ENCODE measurements at regions not wholly inside any gene's neighbourhood (a gene's known extent, or its start where the extent isn't known, plus 50 kb on each side); places are given as distances from the start of the nearest gene placed in this dataset.

DNA sequence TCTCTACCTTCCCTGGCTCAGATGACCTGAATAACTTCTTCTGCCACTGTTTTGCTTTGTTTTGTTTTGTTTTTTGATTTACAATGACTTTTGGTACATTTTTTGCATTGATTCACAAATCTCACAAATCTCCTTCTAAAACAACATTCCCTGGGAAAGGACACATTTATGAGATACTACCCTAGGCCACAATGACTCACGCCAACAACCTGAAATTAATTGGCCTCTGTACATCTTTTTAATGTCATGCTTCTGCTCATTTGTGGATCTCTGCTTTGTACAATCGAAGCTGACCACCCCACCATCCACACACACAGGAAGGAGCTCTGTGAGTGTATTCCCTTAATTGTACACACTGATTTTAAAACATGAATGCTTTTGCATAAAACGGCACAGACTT, 156.7 kb upstream of the PFKP start:
- no peak overlapping the region for H3K56ac ChIP-seq (ENCODE audit: extremely low read depth, insufficient read depth, low read length)
- H3K9me1 ChIP-seq (ENCODE audit: insufficient read depth, low read length): no peaks in the 10 kb centered on the region
- no peak overlapping the region for H2BK20ac ChIP-seq (ENCODE audit: low read depth, low read length)
- no peak overlapping the region for H4K91ac ChIP-seq (ENCODE audit: insufficient read depth, low read depth, low read length)
- CTCF ChIA-PET: interaction anchor here (1.7 kb wide), 1 partner anchor 11 kb away, joined by 4 read pairs; no protein-coding TSS in a partner anchor
- H4K20me1 ChIP-seq (ENCODE audit: insufficient read depth, low read length): no peaks in the 10 kb centered on the region
- H4K8ac ChIP-seq (ENCODE audit: low read depth in 2 of 2, low read length in 2 of 2): no peak overlapping the region
- H3K4ac ChIP-seq (ENCODE audit: low read depth, low read length): no peak overlapping the region
- no peaks in the 10 kb centered on the region for H3K9me3 ChIP-seq (ENCODE audit: control insufficient read depth, insufficient read depth, low read length)
- DNase-seq: no peak
- no peak overlapping the region for H4K5ac ChIP-seq (ENCODE audit: low read depth, low read length)
- no peaks in the 10 kb centered on the region for H3K4me1 ChIP-seq (ENCODE audit: control insufficient read depth, insufficient read depth, low read length)
- in situ Hi-C loops (cut with MboI; ENCODE audit: low sequenced_read_pairs): no loop called here
- no peak overlapping the region for H3K23ac ChIP-seq (ENCODE audit: low read depth, low read length)
- H3K27ac ChIP-seq (ENCODE audit: insufficient read depth, low read length): no peak overlapping the region
- intact Hi-C loops (cut with micrococcal nuclease): no loop called here
- no TSS peak for BruUV-seq (replicated peaks)
- H3K9ac ChIP-seq (ENCODE audit: low read depth, low read length): no peak overlapping the region
- H3K4me3 ChIP-seq (ENCODE audit: insufficient read depth, low read depth, low read length): no peak overlapping the region
- no peak overlapping the region for H2AFZ ChIP-seq (replicated peaks; ENCODE audit: low read length, poor library complexity)
- no peak overlapping the region for H2AK9ac ChIP-seq (replicated peaks; ENCODE audit: low read depth, low read length, poor library complexity)
- ATAC-seq (ENCODE audit: low read depth): no peak
- H3K79me1 ChIP-seq (ENCODE audit: low read depth in 1 of 2, low read length in 2 of 2): no peaks in the 10 kb centered on the region
- POLR2A ChIA-PET (ENCODE audit: unreplicated experiment): no interaction called here
- H3K18ac ChIP-seq (ENCODE audit: low read depth, low read length): no peak overlapping the region
- no peaks in the 10 kb centered on the region for H3K36me3 ChIP-seq (ENCODE audit: control insufficient read depth, insufficient read depth, low read length)
- no peak overlapping the region for H3K14ac ChIP-seq (replicated peaks; ENCODE audit: low read depth, low read length)
- H2BK15ac ChIP-seq (ENCODE audit: low read depth, low read length): no peak overlapping the region
- H2AK5ac ChIP-seq (ENCODE audit: low read depth, low read length): no peak overlapping the region
- TF ChIP-seq, protein P1, sequence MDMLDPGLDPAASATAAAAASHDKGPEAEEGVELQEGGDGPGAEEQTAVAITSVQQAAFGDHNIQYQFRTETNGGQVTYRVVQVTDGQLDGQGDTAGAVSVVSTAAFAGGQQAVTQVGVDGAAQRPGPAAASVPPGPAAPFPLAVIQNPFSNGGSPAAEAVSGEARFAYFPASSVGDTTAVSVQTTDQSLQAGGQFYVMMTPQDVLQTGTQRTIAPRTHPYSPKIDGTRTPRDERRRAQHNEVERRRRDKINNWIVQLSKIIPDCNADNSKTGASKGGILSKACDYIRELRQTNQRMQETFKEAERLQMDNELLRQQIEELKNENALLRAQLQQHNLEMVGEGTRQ (IDR thresholded peaks at IDR 0.05; ENCODE audit: low read depth, low read length): no peak
- no peak for TF ChIP-seq RCOR1 (IDR thresholded peaks at IDR 0.05; ENCODE audit: insufficient replicate concordance, low read length)
- no peak for TF ChIP-seq MXI1 (IDR thresholded peaks at IDR 0.05; ENCODE audit: borderline replicate concordance, low read depth, low read length)
- no peak for TF ChIP-seq RFX5 (IDR thresholded peaks at IDR 0.05; ENCODE audit: low read depth, low read length)
- TF ChIP-seq, protein P2, sequence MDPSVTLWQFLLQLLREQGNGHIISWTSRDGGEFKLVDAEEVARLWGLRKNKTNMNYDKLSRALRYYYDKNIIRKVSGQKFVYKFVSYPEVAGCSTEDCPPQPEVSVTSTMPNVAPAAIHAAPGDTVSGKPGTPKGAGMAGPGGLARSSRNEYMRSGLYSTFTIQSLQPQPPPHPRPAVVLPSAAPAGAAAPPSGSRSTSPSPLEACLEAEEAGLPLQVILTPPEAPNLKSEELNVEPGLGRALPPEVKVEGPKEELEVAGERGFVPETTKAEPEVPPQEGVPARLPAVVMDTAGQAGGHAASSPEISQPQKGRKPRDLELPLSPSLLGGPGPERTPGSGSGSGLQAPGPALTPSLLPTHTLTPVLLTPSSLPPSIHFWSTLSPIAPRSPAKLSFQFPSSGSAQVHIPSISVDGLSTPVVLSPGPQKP (IDR thresholded peaks at IDR 0.05; ENCODE audit: borderline replicate concordance, low read depth, low read length): no peak
- TF ChIP-seq NFE2L2 (IDR thresholded peaks at IDR 0.05; ENCODE audit: low read depth, low read length): no peak
- no peak for TF ChIP-seq FOS (IDR thresholded peaks at IDR 0.05; ENCODE audit: low read depth, low read length)
- TF ChIP-seq MAFK (IDR thresholded peaks at IDR 0.05; ENCODE audit: low read depth, low read length): no peak
- no peak for TF ChIP-seq SMC3 (IDR thresholded peaks at IDR 0.05; ENCODE audit: low read depth, low read length)
- TF ChIP-seq POLR2A (IDR thresholded peaks at IDR 0.05; ENCODE audit: low read depth, low read length): no peak
- TF ChIP-seq, protein P3, sequence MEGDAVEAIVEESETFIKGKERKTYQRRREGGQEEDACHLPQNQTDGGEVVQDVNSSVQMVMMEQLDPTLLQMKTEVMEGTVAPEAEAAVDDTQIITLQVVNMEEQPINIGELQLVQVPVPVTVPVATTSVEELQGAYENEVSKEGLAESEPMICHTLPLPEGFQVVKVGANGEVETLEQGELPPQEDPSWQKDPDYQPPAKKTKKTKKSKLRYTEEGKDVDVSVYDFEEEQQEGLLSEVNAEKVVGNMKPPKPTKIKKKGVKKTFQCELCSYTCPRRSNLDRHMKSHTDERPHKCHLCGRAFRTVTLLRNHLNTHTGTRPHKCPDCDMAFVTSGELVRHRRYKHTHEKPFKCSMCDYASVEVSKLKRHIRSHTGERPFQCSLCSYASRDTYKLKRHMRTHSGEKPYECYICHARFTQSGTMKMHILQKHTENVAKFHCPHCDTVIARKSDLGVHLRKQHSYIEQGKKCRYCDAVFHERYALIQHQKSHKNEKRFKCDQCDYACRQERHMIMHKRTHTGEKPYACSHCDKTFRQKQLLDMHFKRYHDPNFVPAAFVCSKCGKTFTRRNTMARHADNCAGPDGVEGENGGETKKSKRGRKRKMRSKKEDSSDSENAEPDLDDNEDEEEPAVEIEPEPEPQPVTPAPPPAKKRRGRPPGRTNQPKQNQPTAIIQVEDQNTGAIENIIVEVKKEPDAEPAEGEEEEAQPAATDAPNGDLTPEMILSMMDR (conservative IDR thresholded peaks at IDR 0.05; ENCODE audit: low read depth, low read length): no peak
- TF ChIP-seq BHLHE40 (IDR thresholded peaks at IDR 0.05; ENCODE audit: low read depth, low read length): no peak
- H3K4me2 ChIP-seq (ENCODE audit: low read depth, low read length): no peak overlapping the region
- no CpG with 5 or more reads among the region's 3 CpGs for WGBS, 2 experiments (ENCODE audit: extremely low coverage in 2 of 2, insufficient read length in 1 of 2)
- peaks cover 5% of the 10 kb centered on the region; the same call in 1 of the 2 replicates for H3K27me3 ChIP-seq (ENCODE audit: control insufficient read depth, insufficient read depth, low read length)
- no peak overlapping the region for H2BK5ac ChIP-seq (ENCODE audit: low read depth, low read length, poor library complexity, severe bottlenecking)
- H2BK120ac ChIP-seq (ENCODE audit: low read depth, low read length): no peak overlapping the region
- dilution Hi-C loops (cut with HindIII; ENCODE audit: low sequenced_read_pairs, unreplicated experiment): no loop called here
